Testis (tissue), 2 donors: ENCODE measurements at regions not wholly inside any gene's neighbourhood (a gene's known extent, or its start where the extent isn't known, plus 50 kb on each side); places are given as distances from the start of the nearest gene placed in this dataset.

Experiments used
- DNase-seq: peaks from one replicate; pipeline ENCODE4 v3.0.0-alpha.2; 2019
- H3K27ac ChIP-seq, 2 donors: fragments of 200-600 bp; sonication (generic); one replicate each; pipeline ENCODE4 v1.5.1; 2019
- H3K27me3 ChIP-seq: fragments of 200-600 bp; sonication (generic); one replicate; pipeline ENCODE4 v1.5.1; 2019
- H3K36me3 ChIP-seq: fragments of 200-600 bp; sonication (generic); one replicate; pipeline ENCODE4 v1.5.1; 2017; ENCODE audit warnings: low read depth; ENCODE audit errors: missing control alignments
- H3K4me1 ChIP-seq: fragments of 200-600 bp; sonication (generic); one replicate; pipeline ENCODE4 v1.5.1; 2019
- H3K4me3 ChIP-seq, 2 donors: fragments of 200-600 bp; sonication (generic); one replicate each; pipeline ENCODE4 v1.5.1; 2017 to 2019
- H3K9me3 ChIP-seq: fragments of 200-600 bp; sonication (generic); one replicate; pipeline ENCODE4 v1.5.1; 2017
- CTCF ChIP-seq, 3 experiments: fragments of 450-650 bp in 2 of 3; fragments of 200-600 bp in 1 of 3; sonication (generic) in 1 of 3; IDR thresholded peaks; one replicate each; pipeline ENCODE4 v1.5.1; 2016 to 2019; ENCODE audit warnings: antibody characterized with exemption in 3 of 3, mild to moderate bottlenecking in 2 of 3, moderate library complexity in 1 of 3
- POLR2A ChIP-seq: fragments of 450-650 bp; IDR thresholded peaks from one replicate; pipeline ENCODE4 v1.6.1; 2017; ENCODE audit warnings: antibody characterized with exemption, mild to moderate bottlenecking, moderate library complexity
- WGBS, 2 donors: methylation state at CpG; one replicate each; pipeline ENCODE4 v1.1.5; 2018; 5-methylcytosine and 5-hydroxymethylcytosine counted together
- intact Hi-C: fragments of 100-400 bp; cut with DNase I; formaldehyde crosslinking; loops from one replicate; pipeline ENCODE4 v1.15.1; 2023; ENCODE audit warnings: low total_unique reads

- DNase-seq: no peak
- no peak overlapping the region for H3K27ac ChIP-seq
- intact Hi-C loops: no loop called here
- TF ChIP-seq CTCF (IDR thresholded peaks at IDR 0.05) (no peak), POLR2A (no peak)
- H3K4me3 ChIP-seq: no peak overlapping the region
- WGBS, 2 donors: 22 to 29% methylated on average over 7 of the region's 7 CpGs
- H3K9me3 ChIP-seq: no peaks in the 10 kb centered on the region
- no peaks in the 10 kb centered on the region for H3K4me1 ChIP-seq
- H3K27me3 ChIP-seq: no peaks in the 10 kb centered on the region
- H3K36me3 ChIP-seq: no peaks in the 10 kb centered on the region
These were observed 224.8 kb downstream of the STIM2 start for GRCh38 chr4:27085396-27085795.

DNA sequence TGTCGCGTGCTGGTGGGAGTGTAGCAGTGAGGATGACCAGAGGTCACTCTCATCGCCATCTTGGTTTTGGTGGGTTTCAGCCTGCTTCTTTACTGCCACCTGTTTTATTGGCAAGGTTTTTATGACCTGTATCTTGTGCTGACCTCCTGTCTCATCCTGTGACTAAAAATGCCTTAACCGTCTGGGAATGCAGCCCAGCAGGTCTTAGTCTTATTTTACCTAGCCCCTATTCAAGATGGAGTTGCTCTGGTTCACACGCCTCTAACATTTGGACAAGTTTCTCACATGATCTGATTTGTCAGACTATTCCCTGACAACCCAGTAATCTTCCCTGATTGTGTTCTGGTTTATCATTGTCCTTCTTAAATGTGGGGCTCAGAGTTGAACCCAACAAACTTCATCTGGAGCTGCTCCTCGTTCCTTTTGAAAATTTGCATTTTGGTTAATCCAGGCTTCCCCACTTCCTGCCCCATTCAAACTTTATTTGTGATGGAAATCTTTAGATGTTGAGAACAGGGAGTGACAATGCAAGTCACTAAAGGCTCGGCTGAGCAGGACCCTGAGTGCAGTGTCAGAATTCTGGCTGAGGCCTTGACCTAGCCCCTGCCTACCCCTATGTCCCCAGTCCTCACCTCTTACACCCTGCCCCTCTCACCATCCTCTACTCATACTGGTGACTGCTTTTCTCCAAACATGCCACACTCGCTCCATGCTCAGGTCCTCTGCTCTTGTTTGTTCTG is 226.8 kb downstream of the STIM2 start:
- H3K27ac ChIP-seq: no peak overlapping the region
- H3K9me3 ChIP-seq: no peaks in the 10 kb centered on the region
- 88 to 89% methylated on average over 8 of the region's 8 CpGs for WGBS, 2 donors
- intact Hi-C loops: no loop called here
- no peaks in the 10 kb centered on the region for H3K4me1 ChIP-seq
- no peaks in the 10 kb centered on the region for H3K27me3 ChIP-seq
- no peaks in the 10 kb centered on the region for H3K36me3 ChIP-seq
- no peak for DNase-seq
- no peak overlapping the region for H3K4me3 ChIP-seq
- TF ChIP-seq POLR2A: no peak
- TF ChIP-seq CTCF (IDR thresholded peaks at IDR 0.05): no peak

DNA sequence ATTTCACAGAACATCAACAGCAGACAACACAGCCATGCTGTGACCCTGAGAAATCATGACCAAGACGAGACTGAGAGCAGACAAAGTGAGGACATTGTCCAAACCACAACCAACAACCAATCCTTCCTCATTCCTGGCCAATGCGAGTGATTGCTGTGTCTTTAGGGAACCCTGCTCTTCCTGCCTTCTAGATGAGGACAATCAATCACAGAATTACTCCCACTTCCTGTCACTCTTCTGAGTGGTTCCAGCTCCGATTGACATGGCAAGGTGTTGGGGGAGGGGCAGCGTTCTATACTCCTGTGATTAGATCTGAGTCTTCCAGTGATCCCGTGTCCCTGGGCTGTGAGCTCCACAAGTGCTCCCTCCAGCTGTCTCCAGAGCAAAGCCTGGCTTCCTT is 227.8 kb downstream of the STIM2 start:
- TF ChIP-seq POLR2A (no peak), CTCF (IDR thresholded peaks at IDR 0.05) (no peak)
- intact Hi-C loops: no loop called here
- H3K4me1 ChIP-seq: no peaks in the 10 kb centered on the region
- H3K9me3 ChIP-seq: no peaks in the 10 kb centered on the region
- H3K27ac ChIP-seq: no peak overlapping the region
- DNase-seq: no peak
- WGBS, 2 donors: 52 to 64% methylated on average over 5 of the region's 5 CpGs
- H3K27me3 ChIP-seq: no peaks in the 10 kb centered on the region
- H3K4me3 ChIP-seq: no peak overlapping the region
- no peaks in the 10 kb centered on the region for H3K36me3 ChIP-seq

DNA sequence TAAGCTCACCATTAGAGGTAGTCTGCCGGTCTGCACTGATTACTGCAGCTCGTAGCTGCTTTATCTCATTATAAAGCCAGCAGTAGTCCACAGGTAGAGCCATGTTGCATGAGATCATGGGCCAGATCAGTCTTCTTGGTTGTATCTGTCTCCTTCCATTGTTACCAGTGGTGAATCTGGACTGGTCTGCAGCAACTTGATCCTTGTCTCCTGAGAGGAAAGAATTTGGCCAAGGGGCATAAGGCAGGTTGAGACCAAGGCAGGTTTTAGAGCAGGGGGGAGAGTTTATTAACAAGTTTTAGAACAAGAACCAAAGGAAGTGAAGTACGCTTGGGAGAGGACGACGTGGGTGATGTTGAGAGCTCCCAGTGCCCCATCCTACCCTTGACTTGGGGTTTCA is 228.5 kb downstream of the STIM2 start:
- Histone ChIP-seq H3K9me3 (no peaks in the 10 kb centered on the region), H3K4me1 (no peaks in the 10 kb centered on the region), H3K27me3 (no peaks in the 10 kb centered on the region), H3K4me3 (no peak overlapping the region), H3K36me3 (no peaks in the 10 kb centered on the region), H3K27ac (no peak overlapping the region)
- no peak for TF ChIP-seq POLR2A
- no peak for TF ChIP-seq CTCF (IDR thresholded peaks at IDR 0.05)
- 89 to 90% methylated on average over 5 of the region's 5 CpGs for WGBS, 2 donors
- intact Hi-C loops: no loop called here
- DNase-seq: no peak

DNA sequence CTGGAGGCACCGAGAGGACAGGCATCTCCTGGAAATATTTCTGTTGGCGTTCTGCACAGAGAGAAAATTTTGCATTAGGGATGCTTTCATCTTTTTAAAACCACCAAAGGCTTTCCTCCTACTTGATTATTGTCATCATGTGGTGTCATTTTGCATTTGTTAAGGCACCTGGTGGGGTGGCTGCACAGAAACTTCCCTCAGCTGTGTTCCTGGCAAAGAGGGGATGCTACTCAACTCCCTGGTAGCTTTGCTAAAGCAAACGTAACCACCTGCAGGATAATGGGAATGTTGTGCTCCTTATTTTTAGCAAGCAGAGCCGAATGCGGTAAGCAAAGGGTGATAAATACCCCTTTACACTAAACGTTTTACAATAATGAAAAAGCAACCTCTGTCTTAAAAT is 229.8 kb downstream of the STIM2 start:
- Histone ChIP-seq H3K4me3 (no peak overlapping the region), H3K36me3 (no peaks in the 10 kb centered on the region), H3K27ac (no peak overlapping the region), H3K27me3 (no peaks in the 10 kb centered on the region), H3K9me3 (no peaks in the 10 kb centered on the region), H3K4me1 (no peaks in the 10 kb centered on the region)
- TF ChIP-seq CTCF (IDR thresholded peaks at IDR 0.05) (no peak), POLR2A (no peak)
- WGBS, 2 donors: 50 to 61% methylated on average over 6 of the region's 6 CpGs
- intact Hi-C loops: no loop called here
- no peak for DNase-seq
